NCI-H748 treated with DMSO at 0.1 percent for 48 hours (cell line): ENCODE measurements at regions not wholly inside any gene's neighbourhood (a gene's known extent, or its start where the extent isn't known, plus 50 kb on each side); places are given as distances from the start of the nearest gene placed in this dataset.
A peak's percentile ranks its signal among the peaks of the same experiment; 100 is the strongest.

Experiments used
- DNase-seq: peaks from one replicate; lab custom pipeline; 2025; lab: John Stamatoyannopoulos, UW

- no peak for DNase-seq
Observed at GRCh38 chr4:138561906-138562305, 319.8 kb upstream of the SLC7A11 start.

DNA sequence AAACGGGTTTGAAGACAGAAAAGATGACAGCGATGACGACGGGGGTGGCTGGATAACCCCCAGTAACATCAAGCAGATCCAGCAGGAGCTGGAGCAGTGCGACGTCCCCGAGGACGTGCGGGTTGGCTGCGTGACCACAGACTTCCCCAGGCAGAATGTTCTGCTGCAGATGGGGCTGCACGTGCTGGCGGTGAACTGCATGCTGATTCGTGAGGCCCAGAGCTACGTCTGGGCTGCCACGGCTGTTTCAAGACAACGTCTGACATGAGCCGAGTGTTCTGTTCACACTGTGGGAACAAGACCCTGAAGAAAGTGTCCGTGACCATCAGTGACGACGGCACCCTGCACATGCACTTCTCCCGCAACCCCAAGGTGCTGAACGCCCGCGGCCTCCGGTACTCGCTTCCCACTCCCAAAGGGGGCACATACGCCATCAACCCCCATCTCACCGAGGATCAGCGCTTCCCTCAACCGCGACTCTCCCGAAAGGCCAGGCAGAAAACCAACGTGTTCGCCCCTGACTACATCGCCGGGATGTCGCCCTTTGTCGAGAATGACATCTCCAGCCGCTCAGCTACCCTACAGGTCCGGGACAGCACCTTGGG, 319.2 kb upstream of the SLC7A11 start:
- no peak for DNase-seq

DNA sequence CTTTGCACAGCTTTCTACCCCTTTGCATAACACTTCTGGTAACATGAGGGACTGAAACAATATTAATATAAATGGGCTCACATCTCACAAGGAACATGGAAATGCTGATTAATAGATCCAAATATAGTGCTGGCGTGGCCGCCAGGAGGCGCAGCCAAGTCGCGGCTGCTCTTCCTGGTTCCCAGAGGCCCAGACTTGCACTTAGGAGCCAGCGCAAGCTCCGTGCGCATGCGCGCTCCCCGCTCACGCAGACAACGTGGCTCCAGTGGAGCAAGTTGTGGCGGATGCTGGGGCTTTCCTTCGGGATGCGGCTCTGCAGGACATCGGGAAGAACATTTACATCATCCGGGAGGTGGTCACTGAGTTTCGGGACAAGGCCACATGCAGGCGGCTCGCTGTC, 318.3 kb upstream of the SLC7A11 start:
- DNase-seq: no peak

GRCh38 chr4:138558886-138559285, 316.7 kb upstream of the SLC7A11 start:
- no peak for DNase-seq

GRCh38 chr4:138555584-138555983, 313.4 kb upstream of the SLC7A11 start:
- DNase-seq: no peak

DNA sequence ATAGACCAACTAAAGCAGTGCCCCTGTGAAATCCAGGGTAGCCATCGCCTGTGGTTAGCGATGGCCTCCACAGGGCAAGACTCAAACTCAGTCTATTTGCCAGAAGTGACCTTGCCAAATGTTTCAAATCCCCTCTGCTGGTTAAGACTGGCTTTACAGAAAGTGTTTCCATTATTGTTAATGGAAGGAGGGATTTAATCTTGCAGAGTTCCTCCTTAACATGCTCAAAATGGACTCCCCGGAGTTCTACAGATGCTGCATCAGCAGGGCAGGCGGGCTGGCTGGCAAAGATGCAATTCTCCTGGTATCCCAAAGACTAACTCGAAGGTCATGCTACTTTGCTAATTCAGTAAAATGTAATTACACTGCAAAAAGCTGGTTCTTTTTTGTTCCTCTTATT, 313.0 kb upstream of the SLC7A11 start:
- no peak for DNase-seq

GRCh38 chr4:138553001-138553845, 311.1 kb upstream of the SLC7A11 start:
- DNase-seq: no peak

DNA sequence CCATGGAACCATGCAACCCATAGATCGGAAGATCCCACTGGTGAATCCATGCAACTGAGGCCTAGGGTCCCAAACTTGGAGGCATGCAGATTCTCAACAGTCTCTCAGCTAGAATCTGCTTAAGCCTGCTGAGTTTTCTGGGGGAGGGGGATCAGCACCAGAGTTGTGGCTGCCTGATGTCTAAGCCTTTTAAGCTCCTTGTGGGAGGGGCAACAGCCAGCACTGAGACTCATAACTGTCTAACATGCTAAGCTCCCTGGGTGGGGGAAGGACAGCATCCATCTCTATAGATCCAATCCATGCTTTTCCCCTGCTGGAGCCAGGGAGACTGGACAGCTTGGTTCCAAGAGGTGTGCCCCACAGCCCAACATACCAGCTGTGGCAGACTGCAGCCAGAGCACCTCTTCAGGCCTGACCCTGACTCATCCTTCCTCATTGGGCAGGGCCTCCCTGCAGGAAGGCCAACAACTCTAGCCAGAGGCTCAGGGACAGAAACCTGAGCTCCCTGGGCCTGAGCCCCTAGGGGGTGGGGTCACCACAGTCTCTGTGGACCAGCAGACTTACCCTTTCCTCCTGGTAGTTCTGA, 300.1 kb upstream of the SLC7A11 start:
- no peak for DNase-seq

- no peak for DNase-seq
Observed at GRCh38 chr4:138540056-138540800, 298.1 kb upstream of the SLC7A11 start.

DNA sequence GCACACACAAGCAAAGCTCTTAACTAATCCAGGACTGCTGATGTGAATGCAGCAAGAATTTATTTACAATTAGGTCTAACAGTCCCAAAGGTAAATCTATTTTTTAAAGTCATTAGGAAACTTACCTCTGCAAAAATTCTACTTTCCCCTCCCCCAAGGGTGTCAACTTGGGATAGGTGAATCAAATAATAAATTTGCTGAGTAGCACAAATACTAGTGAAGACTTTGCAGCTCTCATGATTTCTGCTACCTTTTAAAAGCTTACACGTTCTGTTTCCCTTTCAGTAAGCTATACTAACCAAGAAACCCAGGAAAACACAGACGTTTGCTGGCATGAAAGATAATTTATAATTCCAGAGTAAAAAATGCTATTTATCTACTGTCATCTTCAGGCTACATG, 296.6 kb upstream of the SLC7A11 start:
- no peak for DNase-seq

DNA sequence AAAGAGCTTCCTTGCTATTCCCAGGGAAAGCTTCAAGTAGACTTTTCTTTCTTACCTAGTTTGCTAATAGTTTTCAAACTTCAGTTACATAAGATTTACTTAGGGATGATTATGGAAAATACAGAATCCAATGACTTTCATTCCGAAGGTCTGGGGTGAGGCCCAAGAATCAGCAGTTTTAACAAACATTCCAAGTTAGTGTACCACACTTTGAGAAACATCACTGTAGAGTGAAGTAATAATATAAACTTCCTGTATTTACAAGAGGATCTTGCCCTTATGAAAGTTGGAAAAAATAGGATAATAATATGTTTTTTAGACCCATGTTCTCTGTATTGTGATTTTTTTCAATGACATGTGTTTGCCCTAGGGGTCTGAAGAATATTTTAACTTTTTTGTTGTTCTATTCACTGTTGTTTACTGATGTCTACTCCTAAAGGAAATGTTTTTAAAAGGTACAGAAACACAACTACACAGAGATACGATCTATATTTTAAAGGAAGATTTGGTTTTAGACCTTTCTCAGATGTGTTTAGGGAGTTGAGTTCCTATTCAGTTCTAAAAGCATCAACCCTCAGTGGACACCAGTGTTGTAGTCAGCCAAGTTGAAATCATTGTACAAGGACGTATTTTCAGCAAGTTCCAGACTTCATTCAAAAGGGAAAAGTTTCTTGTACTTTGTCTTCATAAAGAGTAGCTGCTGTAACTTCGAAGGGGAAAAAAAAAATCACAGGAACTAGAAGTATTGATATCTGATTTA, 295.8 kb upstream of the SLC7A11 start:
- DNase-seq: no peak

- DNase-seq: no peak
Observed at GRCh38 chr4:138535316-138535715, 293.2 kb upstream of the SLC7A11 start.

DNA sequence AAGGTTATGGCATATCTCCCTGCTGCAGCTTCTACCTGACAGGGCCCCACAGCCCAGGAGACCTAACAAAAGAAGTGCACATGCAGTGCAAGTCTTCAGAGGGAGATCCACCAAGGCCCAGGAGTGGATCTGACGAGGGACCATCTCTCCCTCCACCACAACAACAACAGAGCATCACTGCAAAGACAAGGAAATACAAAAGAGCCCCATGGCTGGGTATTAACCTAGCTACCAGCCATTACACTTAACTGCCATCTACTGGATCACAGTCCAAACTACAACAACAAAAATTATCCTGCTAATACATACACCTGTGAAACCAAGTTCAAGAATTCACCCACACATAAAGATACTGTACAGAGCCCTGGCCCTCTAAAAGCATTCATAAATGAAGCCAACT, 280.2 kb upstream of the SLC7A11 start:
- peak; percentile 6 for DNase-seq

DNA sequence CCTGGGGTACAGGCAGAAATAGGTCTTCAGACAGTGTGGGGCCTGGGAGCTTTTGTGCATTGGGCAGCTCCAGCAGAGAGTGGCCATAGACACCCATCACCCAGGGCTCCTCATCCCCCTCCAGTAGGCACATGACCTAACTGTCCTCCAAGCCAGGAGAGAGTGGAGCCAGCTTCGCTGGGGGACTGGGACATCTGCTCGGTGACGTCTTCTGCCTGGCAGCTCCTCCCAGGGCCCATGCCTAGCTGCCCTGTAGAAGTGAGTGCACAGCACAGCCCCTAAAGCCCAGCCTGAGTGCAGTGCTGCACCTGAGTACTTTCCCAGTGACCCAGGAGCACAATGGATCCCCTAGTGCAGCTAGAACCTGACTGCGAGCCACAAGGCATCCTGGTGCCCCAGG, 279.7 kb upstream of the SLC7A11 start:
- no peak for DNase-seq

- no peak for DNase-seq
Observed at GRCh38 chr4:138519436-138519835, 277.3 kb upstream of the SLC7A11 start.

GRCh38 chr4:138513535-138513934, 271.4 kb upstream of the SLC7A11 start:
- no peak for DNase-seq

DNA sequence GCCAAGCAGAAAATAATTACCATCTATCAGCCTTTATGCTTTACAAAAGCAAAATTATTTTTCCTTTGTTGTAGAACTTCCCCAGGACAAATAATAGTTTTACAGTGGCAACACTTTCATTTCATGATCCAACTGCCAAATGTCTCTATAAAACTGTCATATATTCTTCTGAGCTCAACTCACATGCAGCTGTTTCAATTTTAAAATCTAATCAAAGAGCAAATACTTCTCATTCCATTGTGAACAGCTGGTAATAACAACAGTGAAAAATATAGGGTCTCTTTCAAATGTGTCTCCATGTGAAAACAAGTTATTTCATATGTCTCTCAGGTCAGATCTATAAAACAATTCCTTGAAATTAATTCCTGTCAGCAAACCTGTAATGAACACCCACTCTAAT, 270.6 kb upstream of the SLC7A11 start:
- DNase-seq: no peak

- no peak for DNase-seq
Observed at GRCh38 chr4:138510053-138510452, 267.9 kb upstream of the SLC7A11 start.

GRCh38 chr4:138509346-138509745, 267.2 kb upstream of the SLC7A11 start:
- no peak for DNase-seq

- no peak for DNase-seq
Observed at GRCh38 chr4:138507522-138507921, 265.4 kb upstream of the SLC7A11 start.

DNA sequence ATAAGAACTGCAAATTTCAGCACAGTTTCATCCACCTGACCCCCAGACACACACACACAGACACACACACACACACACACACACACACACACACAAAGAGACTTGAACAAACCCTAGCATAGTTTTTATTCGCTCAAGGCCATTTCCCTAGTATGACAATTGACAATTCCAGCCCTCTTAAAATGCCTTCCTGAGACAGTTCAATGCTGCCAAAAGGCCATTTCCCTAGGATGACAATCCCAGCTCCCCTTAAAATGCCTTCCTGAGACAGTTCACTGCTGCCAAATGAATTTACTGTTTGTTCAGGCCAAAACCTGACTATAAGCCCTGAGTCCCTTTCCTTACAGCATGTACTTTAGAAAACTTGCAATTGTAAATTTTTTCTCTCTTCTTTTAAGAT, 259.5 kb upstream of the SLC7A11 start:
- no peak for DNase-seq

- no peak for DNase-seq
Observed at GRCh38 chr4:138500869-138501268, 258.7 kb upstream of the SLC7A11 start.
